ENCODE measurements at regions not wholly inside any gene's neighbourhood (a gene's known extent, or its start where the extent isn't known, plus 50 kb on each side); places are given as distances from the start of the nearest gene placed in this dataset.
A peak's percentile ranks its signal among the peaks of the same experiment; 100 is the strongest.
"Not testable (repeated sequence)": the region's sequence is repeated elsewhere in the genome, so short reads cannot be mapped to it uniquely, and the experiment has no call there.

DNA sequence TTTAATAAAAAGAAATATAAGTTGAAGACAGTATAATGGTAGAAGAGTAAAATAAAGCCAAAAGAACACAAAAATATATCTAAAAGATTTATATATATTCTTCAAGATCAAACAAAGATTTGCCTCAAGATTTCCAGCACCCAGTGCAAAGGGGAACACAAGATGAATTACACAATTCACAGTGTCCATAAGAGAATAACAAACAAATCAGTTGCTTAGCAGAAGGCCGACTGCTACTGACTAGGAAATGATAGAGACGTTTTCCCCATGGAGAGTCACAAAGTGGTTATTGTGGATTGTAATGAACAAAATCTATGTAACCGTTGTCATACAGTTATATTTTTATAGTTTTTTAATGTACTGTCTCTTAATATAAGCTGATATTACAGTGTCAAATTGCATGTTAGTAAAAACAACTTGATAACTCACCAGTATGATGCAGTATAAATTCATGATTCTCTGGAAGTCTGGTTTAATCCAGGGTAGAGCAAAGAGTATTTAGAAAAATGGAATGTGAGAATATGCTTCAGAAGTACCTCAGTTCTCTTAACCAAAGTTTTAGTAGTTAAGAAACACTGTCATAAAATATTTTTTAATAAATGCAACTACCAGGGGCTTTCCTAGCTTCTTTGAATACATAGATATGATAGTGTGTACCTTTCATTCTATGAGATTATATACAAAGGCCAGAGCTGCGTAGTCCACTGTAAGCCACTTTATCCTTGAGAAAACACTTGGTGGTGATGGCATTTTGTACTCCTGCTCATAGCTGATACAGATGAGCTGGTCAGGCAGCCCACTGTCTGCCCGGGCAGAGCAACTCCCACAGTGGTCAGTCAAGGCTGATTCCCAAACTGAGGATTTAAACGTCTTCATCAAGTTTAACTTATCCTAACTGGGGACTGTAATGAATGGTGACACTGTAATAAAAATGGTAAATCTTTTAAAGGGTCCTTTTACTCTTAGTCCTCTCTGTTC is 180.5 kb upstream of the DTNA start:
- no peak for DNase-seq

DNA sequence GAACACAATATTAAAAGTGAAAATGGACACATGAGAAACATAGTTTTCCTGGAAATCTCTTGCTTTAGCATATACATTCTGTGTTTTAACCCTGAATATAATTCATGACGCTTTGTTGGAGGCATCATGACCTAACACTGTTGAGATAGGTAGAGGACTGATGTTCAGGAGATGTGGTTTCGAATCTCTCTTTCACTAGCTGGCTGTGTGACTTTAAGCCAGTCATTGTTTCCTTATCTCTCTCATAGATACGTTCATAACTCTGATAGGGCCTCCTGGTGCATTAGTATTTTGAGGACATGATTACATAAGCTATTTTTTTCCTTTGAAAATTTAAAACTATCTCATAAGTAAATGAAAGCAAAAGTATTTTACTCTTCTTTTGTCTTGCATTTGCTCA is 179.0 kb upstream of the DTNA start:
- no peak for DNase-seq

DNA sequence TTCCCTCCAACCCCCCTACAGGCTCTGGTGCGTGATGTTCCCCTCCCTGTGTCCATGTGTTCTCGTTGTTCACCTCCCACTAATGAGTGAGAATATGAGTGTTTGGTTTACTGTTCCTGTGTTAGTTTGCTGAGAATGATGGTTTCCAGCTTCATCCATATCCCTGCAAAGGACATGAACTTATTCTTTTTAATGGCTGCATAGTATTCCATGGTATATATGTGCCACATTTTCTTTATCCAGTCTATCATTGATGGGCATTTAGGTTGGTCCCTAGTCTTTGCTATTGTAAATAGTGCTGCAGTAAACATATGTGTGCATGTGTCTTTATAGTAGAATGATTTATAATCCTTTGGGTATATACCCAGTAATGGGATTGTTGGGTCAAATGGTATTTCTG is 175.5 kb upstream of the DTNA start:
- DNase-seq: not testable (repeated sequence)

DNA sequence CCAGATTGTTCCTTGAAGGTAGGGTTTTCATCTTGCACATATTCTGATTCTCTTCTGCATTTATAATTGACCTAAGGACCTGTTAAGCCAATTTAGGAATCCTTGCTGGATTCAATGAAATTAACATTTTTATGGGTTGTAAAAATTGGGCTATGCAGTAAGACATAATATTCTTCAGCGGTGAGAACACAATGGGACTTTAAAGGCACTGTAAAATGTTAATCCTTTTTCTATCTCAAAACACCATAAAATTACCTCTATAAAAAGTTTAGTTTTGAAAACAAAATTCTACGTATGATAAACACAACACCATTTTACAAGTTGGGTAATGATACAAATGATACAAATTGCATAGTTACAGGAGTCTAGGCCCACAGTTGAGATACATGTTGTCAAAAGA is 169.2 kb upstream of the DTNA start:
- no peak for DNase-seq

DNA sequence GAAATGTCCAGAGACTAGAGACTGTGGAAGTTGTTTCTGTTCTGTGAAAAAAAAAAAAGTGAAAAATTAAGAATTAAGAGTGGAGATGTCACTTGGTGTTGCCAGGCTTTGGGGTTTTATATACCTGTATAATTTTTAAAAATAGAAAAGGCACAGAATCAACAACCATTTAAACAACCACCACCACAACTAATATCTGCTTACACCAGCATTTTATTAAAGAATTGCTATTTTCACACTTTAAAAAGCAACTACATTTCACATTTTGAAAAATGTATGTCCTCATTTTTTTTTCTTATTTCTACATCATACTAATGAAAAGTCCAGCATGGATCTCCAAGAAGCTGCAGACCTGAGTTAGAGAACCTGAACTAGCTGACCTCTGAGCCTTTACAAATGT is 167.5 kb upstream of the DTNA start:
- DNase-seq: no peak

DNA sequence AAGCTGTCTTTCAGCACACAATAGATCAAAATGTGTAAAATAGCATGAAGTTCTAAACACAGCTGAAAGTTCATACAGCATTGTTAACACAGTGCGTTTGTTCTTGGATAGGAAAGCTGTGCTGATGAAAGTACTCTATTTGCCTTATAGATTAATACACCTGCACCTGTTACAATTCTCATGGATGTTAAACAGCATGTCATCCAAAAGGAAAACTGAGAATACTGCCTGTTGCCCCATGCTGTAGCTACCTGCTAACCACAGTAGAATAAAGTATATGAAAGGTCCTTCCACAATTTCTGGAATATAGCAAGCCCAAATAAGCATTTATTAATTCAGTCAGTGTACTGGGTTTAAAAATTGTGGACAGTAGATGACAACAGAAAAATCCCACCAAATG is 166.7 kb upstream of the DTNA start:
- no peak for DNase-seq

DNA sequence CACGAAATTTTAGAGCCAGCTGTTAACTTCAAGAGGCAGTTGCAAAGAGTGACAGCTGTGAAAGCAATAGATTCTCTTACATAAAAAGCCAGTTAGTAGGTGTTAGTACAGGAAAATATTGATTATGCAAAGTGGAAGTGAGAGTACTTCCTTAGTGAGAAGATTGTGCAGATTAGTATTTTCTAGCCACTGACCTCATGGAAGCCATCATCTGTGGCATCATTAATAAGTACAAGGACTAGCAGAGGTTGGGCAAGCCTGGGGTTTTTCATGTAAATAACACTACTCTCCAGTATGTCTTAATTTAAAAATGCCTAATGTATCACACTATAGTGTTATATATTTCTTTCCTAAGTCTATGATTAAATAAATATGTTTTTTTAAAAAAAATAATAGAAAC is 166.2 kb upstream of the DTNA start:
- DNase-seq: no peak

DNA sequence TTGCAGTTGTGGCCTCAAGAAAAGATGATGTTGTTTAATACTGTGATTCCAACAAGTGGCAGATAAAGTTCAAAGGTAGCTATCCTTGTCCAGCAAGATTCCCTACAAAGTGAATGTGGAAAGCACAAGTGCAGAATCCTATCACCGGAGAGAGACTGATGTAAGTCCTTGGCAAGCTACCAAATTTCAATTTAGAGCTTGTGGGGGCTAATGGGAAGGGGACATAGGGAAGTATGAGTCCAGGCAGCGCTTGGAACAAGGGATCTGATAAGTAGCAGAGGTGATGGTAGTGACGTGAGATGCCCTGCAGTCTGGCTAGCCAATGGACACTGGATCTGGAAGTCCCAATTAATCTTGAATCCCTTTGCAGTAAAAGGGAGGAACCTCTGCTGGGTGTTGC is 165.2 kb upstream of the DTNA start:
- no peak for DNase-seq

DNA sequence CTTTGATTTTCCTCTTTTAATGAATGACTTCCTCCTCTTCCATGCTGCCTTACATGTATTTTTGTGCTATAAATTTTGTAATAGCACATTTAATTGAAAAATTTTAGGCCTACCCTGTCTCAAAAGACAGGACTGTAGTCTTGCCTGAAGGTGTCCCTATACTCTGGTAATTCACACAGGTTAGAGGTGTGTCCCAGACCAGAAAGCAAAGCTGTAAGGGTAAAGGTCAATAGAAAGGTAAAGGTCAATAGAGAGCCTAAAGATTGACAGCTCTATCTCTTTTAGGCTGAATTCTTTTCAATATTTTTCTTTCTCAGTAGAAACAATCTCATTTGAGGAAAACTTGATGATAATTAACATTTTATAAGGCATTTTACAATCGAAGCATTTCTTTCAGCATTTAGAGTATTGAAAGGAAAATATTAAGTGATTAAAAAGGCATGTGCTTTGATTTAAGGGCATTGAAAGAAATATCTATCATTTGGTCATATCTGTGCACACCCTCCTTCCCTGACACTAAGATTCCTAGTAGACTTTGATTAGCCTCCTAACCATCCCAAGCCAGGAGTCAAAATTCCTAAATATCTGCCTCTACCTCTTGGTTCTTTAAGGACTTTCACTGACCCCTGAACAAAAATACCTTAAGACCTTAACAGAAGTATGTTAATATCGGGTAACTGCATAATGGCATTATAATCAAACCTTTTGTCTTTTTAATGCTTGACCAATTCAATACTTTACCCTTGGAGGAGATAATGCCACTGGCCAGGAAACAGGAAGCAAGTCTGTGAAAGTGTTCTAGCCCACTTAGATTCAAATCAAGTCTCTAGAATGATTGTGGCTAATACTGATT is 161.8 kb upstream of the DTNA start:
- no peak for DNase-seq

DNA sequence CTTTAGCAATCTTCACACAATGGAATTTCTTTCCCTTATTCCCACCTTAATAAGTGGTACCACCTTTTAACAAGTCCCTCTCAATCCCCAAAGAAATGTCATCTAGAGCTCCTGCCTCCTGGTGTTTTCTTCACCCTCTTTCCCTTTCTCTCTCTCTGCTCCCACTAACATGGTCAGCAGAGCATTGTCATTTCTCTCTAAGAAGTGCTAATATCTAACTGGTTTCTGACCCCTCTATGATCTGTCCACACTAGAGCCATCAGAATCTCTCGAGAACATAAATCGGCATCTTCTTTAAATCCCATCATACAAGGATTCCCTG is 161.2 kb upstream of the DTNA start:
- no peak for DNase-seq

DNA sequence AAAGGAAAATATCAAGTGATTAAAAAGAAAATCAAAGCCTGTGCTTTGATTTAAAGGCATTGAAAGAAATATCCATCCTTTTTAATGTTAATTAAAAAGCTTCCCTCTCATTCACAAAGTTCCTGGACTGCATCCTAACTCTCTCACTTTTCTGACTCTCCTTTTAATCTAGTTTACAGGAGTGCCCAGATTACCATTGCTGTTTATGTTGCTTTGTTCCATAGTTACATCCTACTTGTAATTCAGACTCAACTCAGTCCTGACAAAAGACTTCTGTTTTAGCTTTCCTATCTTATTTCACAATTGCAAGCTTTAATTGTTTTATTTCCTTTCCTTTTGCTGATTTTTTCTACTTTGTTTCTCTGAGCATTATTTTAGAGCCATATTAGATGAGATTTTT is 160.7 kb upstream of the DTNA start:
- DNase-seq: no peak

DNA sequence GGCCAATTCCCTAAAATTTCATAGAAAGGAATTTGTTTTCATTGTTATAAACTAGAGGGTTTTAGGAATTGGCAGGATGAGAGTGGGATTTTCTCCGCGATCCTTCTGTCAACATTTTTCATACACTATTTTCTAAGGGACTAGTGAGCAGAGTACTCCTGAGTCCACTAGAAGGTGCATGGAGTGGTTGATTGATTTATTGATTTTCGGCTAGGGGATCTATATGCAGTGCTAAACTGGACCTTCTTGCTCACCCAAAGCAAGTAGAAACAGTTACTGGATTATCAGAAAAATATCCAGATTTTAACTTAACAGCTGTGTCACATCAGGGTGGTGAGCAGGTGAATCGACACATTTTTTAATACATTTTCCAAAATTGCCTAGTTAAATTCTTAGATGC is 159.9 kb upstream of the DTNA start:
- no peak for DNase-seq

DNA sequence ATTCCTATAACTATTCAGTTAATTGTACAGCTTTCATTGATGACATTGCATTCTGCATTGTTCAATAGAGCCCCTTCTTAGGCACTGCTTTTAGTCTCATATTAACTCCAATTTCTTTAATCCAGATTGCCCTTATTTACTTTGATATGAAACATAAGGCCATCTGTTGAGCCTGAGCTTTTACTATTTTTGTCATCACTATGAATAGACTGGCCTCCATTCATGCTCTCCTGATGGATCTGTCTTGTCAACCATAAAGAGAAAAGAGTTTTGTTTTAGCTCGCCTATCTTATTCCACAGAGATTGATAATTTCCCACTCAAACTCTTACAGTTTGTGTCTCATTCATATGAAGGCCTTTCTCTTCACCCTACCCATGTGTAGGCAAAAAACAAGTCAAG is 159.2 kb upstream of the DTNA start:
- DNase-seq: no peak

DNA sequence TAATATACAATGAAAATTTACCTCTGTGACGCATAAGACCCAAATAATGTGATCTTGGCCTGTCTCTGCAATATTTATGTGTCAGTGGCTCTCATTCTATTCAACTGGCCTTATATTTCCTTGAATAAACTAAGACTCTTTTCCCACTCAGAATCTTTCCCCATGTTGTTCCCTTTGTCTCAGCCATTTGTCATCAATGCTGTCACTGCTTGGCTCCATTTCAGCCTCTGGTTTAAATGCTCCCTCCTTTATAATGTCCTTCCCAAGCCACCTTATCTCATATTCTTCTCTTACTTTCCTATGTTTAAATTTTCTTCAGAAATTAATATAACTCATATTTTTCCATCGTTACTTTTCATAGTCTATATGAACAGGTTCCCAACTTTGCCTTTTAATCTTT is 158.3 kb upstream of the DTNA start:
- DNase-seq: no peak

DNA sequence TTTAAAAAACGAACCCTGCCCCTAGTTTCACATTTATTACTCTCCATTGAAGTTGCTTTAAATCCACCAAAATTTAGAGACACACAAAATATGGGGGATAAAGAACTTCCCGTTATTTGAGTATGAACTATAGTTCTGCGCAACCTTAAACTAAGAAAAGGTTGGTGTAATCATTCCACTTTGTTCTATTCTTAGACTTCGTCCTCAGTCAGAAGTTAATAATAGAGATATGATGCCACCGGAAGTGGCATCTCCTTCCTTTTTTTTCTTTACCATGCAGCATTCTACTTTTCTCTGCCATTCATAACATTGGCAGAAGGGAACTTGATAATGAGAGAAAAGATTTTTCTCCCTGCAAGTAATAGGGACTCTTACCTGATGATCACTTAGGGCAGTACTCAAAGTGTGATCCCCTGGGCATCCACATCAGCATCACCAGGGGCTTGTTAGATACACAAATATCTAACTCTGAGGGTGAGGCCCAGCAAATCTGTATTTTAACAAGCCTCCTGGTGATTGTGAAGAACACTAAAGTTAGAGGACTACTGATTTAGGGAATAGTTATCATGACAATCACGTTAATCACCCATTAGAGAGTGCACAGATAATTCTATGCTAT is 147.7 kb upstream of the DTNA start:
- DNase-seq: no peak

DNA sequence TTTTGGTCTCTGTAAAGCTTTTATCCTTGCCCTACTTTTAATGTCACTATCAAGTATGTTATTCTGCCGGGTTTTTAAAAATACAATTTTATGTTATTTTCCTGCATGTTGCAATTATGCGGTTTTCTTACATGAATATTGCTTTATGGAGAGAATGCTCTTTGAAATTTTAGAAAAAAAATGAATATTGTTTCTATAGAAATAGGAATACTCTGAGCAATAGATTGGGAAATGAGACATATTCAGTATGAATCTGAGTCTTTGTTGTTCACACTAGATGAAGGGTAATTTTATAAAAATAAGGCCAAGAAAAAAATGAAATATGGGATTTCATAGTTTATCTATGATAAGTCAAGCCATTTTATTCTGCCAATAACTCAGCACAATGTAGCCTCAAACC is 142.2 kb upstream of the DTNA start:
- DNase-seq: no peak

DNA sequence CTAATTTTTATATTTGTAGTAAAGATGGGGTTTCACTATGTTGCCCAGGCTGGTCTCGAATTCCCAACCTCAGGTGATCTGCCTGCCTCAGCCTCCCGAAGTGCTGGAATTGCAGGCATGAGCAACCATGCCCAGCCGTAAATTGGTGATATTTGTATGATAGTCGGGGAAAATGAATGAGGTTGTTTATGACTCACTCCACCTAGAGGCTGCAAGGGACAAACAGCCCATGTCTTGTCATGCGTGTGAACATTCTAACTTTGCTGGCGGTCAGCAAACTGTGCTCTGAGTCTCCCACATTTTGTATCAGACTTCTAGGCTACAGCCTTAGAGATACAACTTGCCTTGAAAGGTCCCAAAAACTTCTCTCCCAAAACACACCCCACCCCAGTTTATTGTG is 133.5 kb upstream of the DTNA start:
- no peak for DNase-seq

DNA sequence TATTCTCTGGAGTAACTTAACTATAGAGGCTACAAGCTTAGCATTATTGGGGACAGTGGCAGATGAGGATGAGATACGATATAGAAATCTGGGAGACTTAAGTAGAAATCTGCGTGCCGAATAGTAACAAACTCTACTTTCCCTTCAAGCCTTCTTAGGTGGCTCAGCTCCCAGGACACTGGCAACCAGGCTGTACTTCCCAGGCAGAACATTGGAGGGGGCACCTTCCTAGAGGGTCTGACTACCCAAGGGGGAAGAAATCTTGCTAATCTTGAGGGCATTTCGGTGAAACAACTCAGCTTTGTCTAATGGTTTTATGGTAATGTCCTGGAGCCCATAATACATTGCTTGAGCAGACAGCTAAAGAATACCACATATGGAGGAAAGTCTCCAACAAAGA is 126.2 kb upstream of the DTNA start:
- DNase-seq: no peak

DNA sequence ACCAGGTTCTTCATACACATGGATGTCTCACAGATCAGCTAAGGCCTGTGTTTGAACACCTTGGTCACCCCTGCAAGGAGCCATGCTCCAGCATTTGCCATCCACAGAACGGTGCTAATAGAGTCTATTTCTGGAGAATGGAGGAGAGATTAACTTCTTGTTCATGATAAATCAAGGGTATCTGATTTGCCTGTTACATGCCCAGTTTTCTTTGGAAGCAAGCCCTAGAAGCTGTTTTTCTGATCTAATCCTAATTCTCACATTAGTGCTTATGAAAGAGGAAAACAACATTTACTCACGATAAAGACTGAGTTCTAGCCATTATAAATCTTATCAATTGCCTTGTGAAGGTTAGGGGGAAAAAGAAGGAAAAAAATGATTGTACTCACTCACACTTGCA is 119.6 kb upstream of the DTNA start:
- DNase-seq: no peak

DNA sequence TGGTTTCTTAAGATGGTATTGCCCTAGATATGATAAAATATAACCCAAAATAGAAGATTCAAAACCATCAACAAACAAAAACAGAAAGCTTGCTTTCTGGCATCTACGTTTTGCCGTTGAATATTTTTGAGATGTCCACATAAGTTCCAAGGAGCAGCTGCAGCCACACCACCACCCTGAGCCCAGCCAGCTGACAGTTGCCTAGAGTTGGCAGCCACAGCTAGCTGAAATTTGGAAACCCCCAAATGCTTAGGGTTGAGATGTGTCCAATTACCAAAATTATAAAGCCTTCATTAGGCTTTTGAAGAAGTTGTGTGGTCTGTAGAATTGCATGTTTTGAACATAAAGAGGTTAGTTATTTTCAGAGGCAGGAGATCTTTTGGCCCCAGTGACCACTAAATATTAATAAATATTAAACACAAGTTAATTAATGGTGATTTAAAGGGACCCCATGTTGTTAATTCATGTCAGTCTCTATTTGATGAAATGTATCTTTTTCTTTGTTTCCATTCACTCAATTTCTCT is 118.1 kb upstream of the DTNA start:
- DNase-seq: no peak

DNA sequence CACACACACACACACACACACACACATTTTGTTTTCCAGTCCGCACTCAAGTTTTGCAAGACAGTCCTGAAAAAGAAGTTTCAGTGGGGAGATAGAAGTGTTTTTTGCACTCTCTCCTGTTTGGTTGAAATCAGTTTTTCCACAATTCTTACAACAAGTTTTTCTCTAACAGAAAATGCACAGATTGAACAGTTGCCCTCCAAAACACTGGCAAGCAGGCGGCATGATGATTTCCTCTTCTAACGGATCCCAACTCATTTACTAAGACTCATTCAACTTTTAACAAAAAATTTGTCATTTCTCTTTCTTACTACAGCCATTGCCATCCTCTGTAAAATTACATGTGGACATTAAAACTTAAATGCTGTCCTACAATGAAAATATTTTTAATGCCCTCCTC is 117.6 kb upstream of the DTNA start:
- DNase-seq: no peak

DNA sequence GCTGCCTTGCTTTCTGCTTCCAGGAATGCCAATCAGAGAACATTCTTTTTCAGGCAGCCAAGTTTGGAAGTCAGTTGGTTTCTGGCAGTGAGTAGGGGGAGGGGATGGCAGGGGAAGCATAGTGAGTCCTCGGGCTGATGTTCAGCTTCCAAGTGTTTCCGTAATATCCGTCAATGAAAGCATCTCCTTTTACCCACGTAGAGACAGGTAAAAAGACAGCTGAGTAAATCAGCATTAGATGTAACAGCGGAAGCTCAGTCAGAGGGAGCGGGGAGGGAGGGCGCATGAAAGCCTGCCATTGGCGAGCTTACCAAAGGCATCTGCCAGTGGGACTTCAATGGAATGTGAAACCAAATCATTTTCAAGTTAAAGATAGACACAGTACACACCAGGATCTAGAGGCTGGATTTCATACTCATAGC is 117.1 kb upstream of the DTNA start:
- DNase-seq: peak; percentile 3

DNA sequence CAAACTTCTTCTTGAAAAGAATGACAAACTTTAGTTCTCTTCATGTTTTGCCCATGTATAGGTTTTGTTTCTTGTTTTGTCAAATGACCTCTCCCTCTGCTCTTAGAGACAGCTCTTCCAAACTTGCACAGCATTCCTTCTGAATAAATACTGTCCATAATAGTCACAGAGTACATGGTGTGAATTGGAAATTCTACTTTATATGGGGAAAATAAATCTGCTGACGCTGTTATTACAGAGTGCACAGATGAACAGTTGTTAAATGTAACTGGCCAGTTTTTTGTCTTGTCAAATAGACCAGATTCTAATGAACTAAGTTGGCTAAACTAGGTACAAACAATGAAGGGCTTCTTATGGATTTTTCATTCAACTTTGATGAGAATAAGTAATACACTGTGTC is 115.8 kb upstream of the DTNA start:
- no peak for DNase-seq

DNA sequence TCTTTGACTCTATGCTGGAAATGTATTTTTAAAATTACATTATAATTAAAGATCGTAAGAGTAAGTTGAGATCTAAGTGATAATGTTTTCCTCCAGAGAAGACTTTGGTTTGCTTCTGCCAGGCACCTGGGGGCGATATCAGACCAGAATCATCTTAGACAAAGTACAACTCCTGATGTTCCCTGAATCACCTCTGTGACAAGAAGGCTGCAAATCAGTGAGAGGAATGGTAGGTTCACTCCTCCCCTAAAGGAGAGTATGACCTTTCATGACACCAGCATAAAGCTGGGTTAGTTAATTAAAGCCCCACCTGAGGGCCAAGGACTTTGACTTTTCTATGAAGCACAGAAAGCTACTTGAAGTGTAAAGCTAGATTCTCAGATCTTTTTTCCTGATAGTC is 114.4 kb upstream of the DTNA start:
- DNase-seq: peak; percentile 32
